Stomach (tissue), 4 donors: ENCODE measurements at regions not wholly inside any gene's neighbourhood (a gene's known extent, or its start where the extent isn't known, plus 50 kb on each side); places are given as distances from the start of the nearest gene placed in this dataset.
"Not testable (repeated sequence)": the region's sequence is repeated elsewhere in the genome, so short reads cannot be mapped to it uniquely, and the experiment has no call there.

Source experiments
- EP300 ChIP-seq: sonication (generic); formaldehyde crosslinking; IDR thresholded peaks from one replicate; pipeline ENCODE4 v1.6.1; 2017; ENCODE audit warnings: antibody characterized with exemption
- POLR2A ChIP-seq, 4 donors: fragments of 450-650 bp; IDR thresholded peaks; one replicate each; pipeline ENCODE4 v1.6.1; 2016; ENCODE audit warnings: antibody characterized with exemption in 4 of 4, control low read depth in 2 of 4, mild to moderate bottlenecking in 1 of 4, moderate library complexity in 1 of 4
- TF ChIP-seq, protein P1 (sequence below), 7 experiments: fragments of 450-650 bp in 4 of 7; fragments of 200-600 bp in 3 of 7; sonication (generic) in 3 of 7; IDR thresholded peaks; one replicate each; pipeline ENCODE4 v1.5.1; 2016 to 2019; ENCODE audit warnings: antibody characterized with exemption in 7 of 7, control low read depth in 2 of 7, mild to moderate bottlenecking in 1 of 7

DNA sequence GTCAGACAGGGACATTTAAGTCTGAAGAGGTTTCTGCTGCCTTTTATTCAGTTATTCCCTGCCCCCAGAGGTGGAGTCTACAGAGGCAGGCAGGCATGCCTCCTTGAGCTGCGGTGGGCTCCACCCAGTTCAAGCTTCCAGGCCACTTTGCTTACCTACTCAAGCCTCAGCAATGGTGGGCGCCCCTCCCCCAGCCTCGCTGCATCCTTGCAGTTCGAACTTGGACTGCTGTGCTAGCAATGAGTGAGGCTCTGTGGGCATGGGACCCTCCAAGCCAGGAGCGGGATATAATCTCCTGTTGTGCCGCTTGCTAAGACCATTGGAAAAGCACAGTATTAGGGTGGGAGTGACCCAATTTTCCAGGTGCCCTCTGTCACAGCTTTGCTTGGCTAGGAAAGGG lies 207.5 kb upstream of the EPHA6 start:
- TF ChIP-seq, protein P1, sequence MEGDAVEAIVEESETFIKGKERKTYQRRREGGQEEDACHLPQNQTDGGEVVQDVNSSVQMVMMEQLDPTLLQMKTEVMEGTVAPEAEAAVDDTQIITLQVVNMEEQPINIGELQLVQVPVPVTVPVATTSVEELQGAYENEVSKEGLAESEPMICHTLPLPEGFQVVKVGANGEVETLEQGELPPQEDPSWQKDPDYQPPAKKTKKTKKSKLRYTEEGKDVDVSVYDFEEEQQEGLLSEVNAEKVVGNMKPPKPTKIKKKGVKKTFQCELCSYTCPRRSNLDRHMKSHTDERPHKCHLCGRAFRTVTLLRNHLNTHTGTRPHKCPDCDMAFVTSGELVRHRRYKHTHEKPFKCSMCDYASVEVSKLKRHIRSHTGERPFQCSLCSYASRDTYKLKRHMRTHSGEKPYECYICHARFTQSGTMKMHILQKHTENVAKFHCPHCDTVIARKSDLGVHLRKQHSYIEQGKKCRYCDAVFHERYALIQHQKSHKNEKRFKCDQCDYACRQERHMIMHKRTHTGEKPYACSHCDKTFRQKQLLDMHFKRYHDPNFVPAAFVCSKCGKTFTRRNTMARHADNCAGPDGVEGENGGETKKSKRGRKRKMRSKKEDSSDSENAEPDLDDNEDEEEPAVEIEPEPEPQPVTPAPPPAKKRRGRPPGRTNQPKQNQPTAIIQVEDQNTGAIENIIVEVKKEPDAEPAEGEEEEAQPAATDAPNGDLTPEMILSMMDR (IDR thresholded peaks at IDR 0.05), result not testable (repeated sequence)
- TF ChIP-seq EP300; POLR2A (IDR thresholded peaks at IDR 0.05): not testable (repeated sequence)
